WERI-Rb-1 (cell line): ENCODE measurements at regions not wholly inside any gene's neighbourhood (a gene's known extent, or its start where the extent isn't known, plus 50 kb on each side); places are given as distances from the start of the nearest gene placed in this dataset.

Experiments
- DNase-seq: peaks from one replicate; pipeline ENCODE4 v3.0.0-alpha.2; 2020
- H3K27ac ChIP-seq: fragments of 250-450 bp; sonication (Bioruptor Pico); 2 replicates; pipeline ENCODE4 v1.5.1; 2020; ENCODE audit warnings: mild to moderate bottlenecking, moderate library complexity
- H3K27me3 ChIP-seq: fragments of 250-450 bp; sonication (Bioruptor Pico); 2 replicates; pipeline ENCODE4 v1.5.1; 2021; ENCODE audit warnings: mild to moderate bottlenecking, low read depth, moderate library complexity; ENCODE audit not compliant: insufficient read depth, severe bottlenecking
- H3K36me3 ChIP-seq: fragments of 250-450 bp; sonication (Bioruptor Pico); 2 replicates; pipeline ENCODE4 v1.5.1; 2020; ENCODE audit warnings: mild to moderate bottlenecking, moderate library complexity
- H3K4me3 ChIP-seq: 2 replicates; pipeline ENCODE4 v1.5.1; 2011; ENCODE audit warnings: low read depth, mild to moderate bottlenecking, control low read depth, low read length
- H3K9me3 ChIP-seq: fragments of 250-450 bp; sonication (Bioruptor Pico); 2 replicates; pipeline ENCODE4 v1.5.1; 2021; ENCODE audit warnings: mild to moderate bottlenecking, moderate library complexity; ENCODE audit not compliant: severe bottlenecking
- TF ChIP-seq, protein P1 (sequence below): IDR thresholded peaks from 2 replicates; pipeline ENCODE4 v1.5.1; 2011; ENCODE audit warnings: low read depth, mild to moderate bottlenecking, control low read depth, inconsistent platforms, low read length

DNA sequence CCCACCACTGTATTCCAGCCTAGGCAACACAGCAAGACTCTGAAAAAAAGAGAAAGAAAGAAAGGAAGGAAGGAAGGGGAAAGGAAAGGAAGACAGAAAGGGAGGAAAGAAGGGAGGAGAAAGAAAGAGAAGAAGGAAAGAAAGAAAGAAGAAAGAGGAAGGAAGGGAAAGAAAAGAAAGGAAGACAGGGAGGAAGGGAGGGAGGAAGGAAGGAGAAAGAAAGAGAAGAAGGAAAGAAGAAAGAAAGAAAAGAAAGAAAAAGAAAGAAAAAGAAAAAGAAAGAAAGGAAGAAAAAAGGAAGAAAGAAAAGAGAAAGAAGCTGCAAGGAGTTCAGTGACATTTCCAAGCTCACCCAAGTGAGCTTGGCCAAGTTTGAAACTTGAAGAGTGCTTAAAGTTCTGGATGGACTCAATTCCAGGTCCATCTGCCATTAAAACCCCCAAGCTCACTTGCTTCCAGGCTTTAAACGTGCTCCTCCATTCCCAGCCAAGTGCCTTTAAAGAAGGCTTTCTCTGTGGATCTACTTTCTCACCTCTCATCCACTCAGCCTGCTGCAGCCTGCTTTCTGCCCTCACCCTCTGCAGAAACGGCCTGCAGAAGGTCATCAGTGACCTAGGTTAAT, 101.5 kb downstream of the VCPKMT start:
- TF ChIP-seq, protein P1, sequence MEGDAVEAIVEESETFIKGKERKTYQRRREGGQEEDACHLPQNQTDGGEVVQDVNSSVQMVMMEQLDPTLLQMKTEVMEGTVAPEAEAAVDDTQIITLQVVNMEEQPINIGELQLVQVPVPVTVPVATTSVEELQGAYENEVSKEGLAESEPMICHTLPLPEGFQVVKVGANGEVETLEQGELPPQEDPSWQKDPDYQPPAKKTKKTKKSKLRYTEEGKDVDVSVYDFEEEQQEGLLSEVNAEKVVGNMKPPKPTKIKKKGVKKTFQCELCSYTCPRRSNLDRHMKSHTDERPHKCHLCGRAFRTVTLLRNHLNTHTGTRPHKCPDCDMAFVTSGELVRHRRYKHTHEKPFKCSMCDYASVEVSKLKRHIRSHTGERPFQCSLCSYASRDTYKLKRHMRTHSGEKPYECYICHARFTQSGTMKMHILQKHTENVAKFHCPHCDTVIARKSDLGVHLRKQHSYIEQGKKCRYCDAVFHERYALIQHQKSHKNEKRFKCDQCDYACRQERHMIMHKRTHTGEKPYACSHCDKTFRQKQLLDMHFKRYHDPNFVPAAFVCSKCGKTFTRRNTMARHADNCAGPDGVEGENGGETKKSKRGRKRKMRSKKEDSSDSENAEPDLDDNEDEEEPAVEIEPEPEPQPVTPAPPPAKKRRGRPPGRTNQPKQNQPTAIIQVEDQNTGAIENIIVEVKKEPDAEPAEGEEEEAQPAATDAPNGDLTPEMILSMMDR, result no peak
- no peaks in the 10 kb centered on the region for H3K36me3 ChIP-seq
- peaks cover 3% of the 10 kb centered on the region for H3K9me3 ChIP-seq
- no peak overlapping the region for H3K27ac ChIP-seq
- no peak for DNase-seq
- H3K27me3 ChIP-seq, result no peaks in the 10 kb centered on the region
- H3K4me3 ChIP-seq, result no peak overlapping the region

DNA sequence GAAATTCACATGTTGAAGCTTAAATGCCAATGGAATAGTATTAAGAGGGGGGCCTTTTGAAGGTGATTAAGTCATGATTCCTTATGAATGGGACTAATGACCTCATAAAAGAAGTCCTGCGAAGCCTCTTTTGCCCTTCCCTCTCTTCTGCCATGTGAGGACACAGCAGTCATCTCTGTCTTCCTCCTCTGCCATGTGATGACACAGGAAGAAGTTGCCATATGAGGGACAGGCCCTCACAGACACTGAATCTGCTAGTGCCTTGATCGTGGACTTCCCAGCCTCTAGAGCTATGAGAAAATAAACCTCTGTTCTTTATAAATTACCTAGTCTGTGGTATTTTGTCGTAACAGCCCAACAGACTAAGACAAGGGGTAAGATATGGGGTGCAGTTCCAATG, 100.7 kb downstream of the VCPKMT start:
- no peaks in the 10 kb centered on the region for H3K27me3 ChIP-seq
- no peaks in the 10 kb centered on the region for H3K36me3 ChIP-seq
- no peak for DNase-seq
- no peak overlapping the region for H3K4me3 ChIP-seq
- TF ChIP-seq, protein P1, result no peak
- peaks cover 4% of the 10 kb centered on the region for H3K9me3 ChIP-seq
- H3K27ac ChIP-seq, result no peak overlapping the region

DNA sequence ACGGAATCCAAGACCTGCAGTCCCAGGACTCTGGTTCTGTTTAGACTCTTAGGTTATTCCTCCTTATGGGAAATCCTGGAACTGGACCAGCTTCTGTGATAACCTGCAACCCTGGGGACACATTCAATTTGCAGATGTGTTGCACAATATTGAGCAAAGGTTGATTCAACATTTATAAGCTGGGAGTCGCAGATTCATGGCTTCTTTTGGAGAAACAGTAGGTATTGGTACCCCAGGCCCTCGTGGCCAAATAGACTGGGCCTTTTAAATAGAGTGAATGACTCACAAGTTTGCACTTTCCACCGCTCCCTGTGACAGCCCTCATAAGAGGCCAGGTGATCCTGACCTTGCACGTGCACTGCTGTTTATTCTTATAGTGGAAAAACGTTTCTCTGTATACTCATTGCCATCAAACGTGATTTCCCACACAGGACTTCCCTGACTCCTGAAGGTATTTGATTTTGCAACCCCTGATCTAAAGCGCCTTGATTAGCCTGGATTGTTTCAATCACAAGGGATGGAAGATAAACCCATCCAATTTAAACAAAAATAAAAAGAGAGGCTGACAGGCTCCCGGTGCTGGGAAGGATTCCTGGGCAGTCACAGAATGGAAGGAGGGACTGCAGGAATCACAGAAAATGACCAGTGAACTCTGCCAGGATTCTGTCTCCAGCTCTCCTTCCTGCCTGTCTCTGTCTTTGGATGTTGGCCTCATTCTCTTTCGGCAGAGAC, 98.0 kb downstream of the VCPKMT start:
- no peak for DNase-seq
- Histone ChIP-seq H3K4me3 (no peak overlapping the region), H3K27ac (no peak overlapping the region), H3K27me3 (no peaks in the 10 kb centered on the region), H3K9me3 (peaks cover 4% of the 10 kb centered on the region), H3K36me3 (no peaks in the 10 kb centered on the region)
- TF ChIP-seq, protein P1, result no peak

DNA sequence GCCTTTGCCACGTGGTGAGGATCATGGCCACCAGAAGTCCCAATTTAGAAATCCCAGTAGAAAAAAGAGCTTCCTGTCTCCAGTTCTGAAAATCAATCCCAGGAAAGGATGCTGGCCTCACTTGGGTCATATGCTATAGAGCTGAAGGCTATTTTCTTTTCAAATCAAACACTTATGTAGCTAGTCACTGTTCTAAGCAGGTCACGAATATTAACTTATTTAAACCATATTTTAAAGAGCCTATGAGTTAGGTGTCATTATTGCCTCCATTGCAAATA, 97.5 kb downstream of the VCPKMT start:
- Histone ChIP-seq H3K9me3 (peaks cover 4% of the 10 kb centered on the region), H3K27me3 (no peaks in the 10 kb centered on the region), H3K36me3 (no peaks in the 10 kb centered on the region), H3K4me3 (no peak overlapping the region), H3K27ac (no peak overlapping the region)
- TF ChIP-seq, protein P1, result no peak
- DNase-seq, result no peak

DNA sequence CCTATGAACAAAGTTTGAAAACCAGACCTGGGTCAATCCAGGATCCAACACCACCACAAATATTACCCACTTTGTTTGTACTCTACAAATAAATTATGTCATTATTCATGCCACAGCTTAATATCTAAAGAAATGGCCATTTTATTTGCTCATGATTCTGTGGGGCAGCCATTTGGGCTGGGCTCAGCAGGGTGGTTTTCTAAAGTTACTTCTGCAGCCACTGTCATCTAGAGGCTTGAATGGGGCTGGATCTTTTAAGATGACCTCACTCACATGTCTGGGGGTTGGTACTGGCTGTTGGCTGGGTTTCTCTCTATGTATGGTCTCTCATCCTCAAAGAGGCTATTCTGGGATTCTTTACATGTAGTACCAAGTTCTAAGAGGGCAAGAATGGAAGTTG, 96.2 kb downstream of the VCPKMT start:
- no peaks in the 10 kb centered on the region for H3K27me3 ChIP-seq
- TF ChIP-seq, protein P1, result no peak
- no peak overlapping the region for H3K27ac ChIP-seq
- DNase-seq, result no peak
- H3K4me3 ChIP-seq, result no peak overlapping the region
- no peaks in the 10 kb centered on the region for H3K36me3 ChIP-seq
- peaks cover 4% of the 10 kb centered on the region for H3K9me3 ChIP-seq

DNA sequence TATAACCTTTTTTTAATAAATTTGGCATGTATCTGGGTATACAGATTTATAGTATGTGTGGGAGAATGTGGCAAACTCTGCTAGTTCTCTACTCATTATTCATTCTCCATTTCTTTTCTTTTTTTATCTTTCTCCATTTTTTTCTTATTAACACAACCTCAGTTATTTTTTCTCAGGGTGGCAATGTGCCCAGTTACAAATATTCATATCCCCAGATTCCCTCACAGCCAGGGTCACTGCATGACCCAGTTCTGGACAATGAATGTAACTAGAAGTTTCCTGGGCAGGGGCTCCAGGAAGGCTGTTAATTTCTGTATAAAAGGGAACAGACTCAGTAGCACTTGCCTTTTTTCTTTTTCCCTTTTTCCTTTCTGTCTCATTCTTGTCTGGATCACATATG, 95.6 kb downstream of the VCPKMT start:
- Histone ChIP-seq H3K4me3 (no peak overlapping the region), H3K9me3 (peaks cover 4% of the 10 kb centered on the region), H3K36me3 (no peaks in the 10 kb centered on the region), H3K27ac (no peak overlapping the region), H3K27me3 (no peaks in the 10 kb centered on the region)
- TF ChIP-seq, protein P1, result no peak
- no peak for DNase-seq
